ENCODE measurements at regions not wholly inside any gene's neighbourhood (a gene's known extent, or its start where the extent isn't known, plus 50 kb on each side); places are given as distances from the start of the nearest gene placed in this dataset.
"Not testable (repeated sequence)": the region's sequence is repeated elsewhere in the genome, so short reads cannot be mapped to it uniquely, and the experiment has no call there.

DNA sequence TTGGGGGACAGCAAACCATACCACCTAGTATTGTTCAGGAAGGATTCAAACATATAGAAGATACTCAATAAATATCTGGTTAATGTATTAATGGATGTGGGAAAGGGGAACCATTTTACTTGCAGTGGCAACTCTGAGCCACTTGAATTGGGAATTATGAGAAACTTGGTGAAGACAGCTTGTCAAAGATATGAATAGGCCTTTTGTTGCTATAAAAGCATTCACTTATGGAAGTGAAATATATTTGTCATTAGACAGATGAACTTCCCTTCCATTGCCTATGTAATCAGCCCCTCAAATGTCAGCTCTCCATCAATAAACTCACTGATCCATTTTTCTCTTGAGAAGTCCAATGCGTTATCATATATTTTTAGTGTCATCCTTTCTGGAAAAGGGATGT lies 56.1 kb downstream of the GPR85 start:
- DNase-seq = no peak

DNA sequence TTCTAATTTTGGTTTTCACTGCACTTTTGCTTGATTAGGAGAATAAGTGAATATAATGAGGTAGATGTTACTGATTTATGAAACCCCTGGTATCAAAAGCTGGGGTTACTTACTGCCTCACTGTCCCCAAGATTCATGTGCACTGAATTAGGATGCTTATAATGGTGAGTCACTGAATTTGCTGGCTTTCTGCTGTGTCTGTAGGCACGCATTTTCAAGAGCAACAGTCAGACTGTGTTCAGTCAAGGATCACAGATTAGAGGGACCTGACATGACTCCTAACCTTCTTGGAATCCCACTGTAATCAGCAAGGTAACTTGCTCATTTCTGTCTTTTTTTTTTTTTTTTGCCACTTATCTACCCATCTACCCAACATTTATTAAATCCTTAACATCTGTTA lies 59.7 kb downstream of the GPR85 start:
- no peak for DNase-seq

DNA sequence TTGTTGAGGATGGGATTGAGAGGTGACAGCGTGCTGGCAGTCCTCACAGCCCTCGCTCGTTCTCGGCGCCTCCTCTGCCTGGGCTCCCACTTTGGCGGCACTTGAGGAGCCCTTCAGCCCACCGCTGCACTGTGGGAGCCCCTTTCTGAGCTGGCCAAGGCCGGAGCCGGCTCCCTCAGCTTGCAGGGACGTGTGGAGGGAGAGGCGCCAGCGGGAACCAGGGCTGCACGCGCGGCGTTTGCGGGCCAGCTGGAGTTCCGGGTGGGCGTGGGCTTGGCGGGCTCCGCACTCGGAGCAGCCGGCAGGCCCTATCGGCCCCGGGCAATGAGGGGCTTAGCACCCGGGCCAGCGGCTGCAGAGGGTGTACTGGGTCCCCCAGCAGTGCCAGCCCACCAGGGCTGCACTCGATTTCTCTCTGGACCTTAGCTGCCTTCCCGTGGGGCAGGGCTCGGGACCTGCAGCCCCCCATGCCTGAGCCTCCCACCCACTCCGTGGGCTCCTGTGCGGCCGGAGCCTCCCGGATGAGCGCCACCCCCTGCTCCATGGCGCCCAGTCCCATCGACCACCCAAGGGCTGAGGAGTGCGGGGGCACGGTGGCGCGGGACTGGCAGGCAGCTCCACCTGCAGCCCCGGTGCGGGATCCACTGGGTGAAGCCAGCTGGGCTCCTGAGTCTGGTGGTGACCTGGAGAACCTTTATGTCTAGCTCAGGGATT lies 69.3 kb downstream of the GPR85 start:
- DNase-seq = not testable (repeated sequence)

DNA sequence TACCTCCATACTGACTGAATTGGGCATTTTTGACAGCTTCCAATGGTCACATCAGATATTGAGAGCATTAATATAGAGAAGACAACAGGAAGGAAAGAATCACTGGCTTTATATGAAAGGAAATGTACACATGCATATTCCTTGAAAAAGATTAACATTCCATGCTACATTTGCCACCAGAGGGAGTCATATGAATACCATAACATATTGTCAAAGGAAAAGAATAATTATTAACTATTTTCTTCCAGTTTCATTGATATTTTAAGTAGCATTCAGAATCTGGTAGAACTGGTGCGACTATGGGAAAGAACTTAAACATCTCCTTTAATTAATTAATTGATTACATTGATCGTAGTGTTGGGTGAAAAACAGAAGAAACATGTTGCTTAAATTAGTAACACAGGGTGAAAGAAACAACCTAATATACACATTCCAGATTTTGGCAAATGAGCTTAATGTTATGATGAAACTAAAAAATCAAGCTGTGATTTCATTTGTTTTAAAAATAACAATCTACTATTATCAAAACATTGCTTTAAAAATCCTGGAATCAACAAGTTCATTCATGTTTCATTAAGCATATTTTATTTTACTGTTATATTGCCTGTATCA lies 71.5 kb downstream of the GPR85 start:
- DNase-seq = no peak

DNA sequence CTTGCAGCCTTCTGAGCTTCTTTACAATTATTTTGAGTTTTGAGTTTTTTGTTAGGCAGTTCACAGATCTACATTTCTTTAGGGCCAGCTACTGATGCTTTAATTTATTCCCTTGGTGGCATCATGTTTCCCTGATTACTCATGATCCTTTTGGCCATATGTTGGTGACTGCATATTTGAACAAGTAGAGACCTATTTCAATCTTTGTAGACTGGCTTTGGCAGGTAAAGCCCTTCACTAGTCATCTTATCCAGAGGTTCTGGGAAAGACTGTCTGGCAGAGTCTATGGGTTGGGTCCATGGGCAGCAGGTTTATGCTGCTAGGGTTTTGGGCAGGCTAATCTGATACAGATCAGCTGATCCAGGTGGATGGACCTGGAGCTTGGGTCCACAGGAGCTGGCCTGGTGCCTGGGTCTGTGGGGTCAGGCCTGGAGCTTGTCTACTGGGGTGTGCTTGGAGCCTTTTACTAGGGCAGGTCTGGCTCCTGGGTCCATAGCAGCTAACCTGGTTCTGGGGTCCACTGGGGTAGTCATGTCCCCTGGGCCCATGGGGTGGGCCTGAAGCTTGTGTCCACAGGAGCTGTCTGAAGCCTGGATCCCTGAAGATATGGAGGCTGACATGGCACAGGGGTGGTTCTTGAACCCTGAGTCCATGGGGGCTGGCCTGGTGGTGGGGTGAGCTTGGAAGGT lies 72.7 kb downstream of the GPR85 start:
- DNase-seq = no peak

DNA sequence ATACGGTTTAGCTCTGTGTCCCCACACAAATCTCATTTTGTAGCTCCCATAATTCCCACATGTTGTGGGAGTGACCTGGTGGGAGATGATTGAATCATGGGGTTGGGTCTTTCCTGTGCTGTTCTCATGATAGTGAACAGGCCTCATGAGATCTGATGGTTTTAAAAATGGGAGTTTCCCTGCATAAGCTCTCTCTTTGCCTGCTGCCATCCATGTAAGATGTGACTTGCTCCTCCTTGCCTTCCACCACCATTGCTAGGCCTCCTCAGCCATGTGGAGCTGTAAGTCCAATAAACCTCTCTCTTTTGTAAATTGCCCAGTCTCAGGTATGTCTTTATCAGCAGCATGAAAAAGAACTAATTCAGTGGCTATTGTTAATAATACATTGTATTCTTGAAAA lies 73.8 kb downstream of the GPR85 start:
- not testable (repeated sequence) for DNase-seq

DNA sequence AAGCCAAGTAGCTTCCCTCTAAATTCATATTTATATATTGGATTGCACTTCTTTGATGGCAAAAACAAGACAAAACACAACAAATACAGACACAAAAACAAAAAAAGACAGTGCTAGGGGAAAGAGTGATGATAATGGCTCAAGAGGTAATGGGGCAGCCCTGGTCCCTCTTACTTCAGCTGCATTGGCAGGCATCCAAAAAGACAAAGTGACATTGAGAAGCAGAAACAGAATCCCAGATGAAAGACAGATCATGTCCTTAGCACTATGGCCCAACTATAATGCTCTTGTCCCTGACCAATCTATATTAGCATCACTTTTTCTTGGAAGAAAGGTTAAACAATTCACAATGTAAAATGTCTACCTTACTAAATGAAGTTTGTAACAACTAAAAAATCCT lies 76.2 kb downstream of the GPR85 start:
- DNase-seq = no peak

DNA sequence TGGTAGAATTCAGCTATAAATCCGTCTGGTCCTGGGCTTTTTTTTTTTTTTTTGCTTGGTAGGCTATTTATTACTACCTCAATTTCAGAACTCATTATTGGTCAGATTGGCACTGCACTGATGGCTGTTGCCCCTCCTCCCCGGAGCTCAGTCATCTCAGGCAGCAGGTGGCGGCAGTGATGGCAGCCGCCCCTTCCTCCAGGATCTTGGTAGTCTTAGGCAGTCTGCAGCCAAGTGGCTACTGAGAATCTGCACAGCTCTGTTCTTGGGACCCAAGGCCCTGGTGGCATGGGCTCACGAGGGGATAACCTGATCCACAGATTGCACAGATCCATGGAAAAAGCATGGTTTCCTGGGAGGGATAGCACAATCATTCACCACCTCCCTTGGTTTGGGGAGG lies 77.9 kb downstream of the GPR85 start:
- no peak for DNase-seq

DNA sequence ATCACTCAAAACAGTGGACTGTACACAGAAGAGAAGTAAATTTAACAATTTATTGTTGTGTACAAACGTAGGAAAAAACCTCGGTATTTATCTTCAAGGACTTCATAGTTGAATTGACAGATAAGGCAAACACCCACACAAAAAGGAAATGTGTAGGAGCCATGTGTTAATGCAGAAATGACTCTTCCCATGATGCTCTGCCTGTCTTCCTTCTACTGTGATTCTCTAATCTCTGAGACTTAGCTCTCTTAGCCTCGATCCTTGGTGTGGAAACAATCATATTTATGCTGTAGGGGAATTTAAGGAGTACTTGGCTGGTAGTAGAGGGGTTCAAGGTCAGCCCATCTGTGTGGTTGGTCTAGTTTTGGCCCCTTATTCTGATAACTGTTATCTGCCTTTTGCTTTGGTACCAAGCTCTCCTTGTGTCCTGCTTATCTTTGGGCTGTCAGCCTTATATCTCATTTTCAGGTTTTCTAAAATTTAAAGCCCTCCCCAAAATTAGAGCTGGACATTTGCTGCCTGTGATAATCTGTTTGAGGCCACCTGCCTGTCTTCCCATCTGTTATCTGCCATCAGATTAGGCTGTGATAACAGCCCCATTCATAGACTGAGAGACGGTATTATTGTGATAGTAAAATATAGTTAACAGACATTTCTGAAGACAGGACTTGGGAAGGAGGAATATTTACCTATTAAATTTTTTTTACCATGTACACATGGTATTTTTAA lies 81.7 kb downstream of the GPR85 start:
- DNase-seq = no peak

DNA sequence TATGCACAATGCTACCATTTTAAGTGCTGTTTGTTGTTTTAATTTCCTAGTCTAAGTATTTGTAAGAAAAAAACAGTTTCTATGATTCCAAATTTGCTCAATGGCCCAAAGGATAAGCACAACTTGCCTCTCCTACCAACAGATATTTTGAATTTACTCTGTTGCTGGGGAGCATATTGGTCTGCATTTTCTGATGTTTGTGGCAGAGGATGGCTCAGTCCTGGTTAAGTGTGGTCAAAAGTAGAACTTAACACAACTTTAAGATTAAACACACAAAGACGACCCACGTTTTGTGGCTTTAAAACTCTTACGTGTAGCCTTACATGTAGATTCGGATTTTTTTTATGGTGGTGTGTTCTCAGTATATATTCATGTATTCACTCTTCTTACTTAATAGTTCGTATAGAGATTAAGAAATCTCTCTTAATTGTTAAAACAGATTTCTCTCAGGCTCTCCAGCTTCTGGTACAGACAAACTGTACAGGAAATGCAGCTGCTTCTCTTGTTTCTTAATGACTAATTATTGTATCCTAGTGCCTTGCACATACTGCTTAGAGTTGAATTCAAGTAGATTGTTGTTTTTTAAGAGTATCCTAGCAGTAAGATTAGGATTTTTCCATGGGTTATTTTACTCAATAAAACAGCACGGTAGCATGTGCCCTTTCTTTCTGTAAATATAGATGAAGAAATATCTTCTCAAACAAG lies 86.2 kb downstream of the GPR85 start:
- DNase-seq = no peak

DNA sequence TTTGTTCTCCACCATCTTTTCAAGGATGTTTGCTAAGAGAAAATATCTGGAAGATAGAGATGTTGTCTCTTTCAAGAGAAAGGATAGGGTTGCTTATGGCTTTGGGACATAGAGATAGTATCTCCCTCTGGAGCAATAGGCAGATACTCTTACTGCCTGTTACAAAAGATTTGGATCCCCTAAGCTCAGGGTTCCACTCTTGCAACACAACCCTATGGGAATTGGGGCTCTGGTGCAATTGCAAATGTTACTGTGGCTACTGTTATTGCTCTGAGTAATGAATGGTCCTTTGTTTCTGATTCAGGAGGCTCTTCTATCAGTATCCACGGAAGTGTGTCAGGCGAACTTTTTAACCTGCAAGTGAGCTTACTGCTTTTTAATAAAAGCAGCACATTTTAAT lies 88.8 kb downstream of the GPR85 start:
- no peak for DNase-seq

DNA sequence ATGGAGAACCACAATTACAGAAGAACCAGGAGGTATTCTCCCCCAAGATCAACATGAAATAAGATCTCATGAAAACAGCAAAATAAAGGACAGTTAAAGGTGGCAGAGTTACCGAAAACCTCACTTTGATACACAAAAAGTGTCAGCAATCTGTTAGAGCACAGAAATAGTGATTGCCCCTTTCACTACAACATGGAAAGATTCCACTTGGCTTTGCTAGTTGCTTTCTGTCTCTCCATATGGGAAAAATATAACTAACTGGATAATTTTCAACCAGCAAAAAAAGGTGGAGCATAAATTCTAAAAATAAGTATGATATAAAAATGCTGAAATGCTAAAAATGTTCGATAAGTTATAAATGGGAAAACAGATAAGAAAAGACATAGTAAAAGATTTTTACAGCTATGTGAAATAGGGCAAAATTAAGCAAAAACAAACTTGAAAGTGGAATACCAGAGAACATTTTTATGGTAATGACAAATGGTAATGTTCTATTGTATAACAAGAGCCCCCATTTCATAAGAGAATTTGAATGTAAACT lies 90.2 kb downstream of the GPR85 start:
- no peak for DNase-seq

DNA sequence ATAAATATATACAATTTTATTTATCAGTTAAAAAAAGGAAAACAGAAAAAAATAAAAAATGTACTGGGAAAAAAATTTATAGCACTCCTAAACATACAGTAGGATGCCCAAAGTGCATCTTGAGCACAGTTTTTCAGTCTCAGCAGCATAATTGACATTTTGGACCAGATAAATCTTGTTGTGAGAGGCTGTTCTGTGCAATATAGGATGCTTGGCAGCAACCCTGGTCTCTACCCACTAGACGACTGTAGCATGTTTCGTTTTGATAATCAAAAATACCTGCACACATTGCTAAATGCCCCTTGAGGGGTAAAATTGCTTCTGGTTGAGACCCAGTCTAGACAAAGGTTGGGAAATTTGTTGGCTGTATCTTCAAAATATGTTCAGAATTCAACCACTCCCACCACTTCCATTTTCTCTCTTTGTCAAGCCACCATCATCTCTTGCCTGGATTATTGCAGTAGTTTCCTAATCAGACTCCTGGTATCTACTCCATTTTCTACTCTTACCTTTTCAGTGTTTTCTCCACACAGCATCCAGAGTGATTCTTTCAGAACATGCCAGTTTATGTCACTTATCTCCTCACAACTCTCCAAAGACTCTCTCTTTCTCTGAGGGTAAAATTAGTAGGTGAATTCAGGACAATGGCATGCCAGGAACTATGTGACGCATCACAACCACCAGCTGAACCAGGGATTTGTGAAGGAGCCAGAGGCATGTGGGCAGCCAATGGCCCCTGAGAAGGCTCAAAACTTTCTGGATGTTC lies 91.4 kb downstream of the GPR85 start:
- no peak for DNase-seq

DNA sequence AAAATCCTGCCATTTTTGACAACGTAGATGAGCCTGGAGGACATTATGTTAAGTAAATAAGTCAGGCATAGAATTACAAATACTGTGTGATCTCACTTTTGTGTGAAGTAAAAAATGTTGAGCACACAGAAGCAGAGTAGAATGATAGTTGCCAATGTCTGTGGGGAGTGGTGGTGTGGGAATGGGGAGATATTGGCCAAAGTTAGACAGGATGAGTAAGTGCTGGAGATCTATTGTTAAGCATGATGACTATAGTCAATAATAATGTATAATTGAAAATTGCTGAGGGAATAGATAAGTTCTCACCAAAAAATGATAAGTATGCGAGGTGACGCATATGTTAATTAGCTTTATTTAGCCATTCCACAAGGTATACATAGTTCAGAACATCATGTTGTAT lies 92.0 kb downstream of the GPR85 start:
- DNase-seq = no peak

DNA sequence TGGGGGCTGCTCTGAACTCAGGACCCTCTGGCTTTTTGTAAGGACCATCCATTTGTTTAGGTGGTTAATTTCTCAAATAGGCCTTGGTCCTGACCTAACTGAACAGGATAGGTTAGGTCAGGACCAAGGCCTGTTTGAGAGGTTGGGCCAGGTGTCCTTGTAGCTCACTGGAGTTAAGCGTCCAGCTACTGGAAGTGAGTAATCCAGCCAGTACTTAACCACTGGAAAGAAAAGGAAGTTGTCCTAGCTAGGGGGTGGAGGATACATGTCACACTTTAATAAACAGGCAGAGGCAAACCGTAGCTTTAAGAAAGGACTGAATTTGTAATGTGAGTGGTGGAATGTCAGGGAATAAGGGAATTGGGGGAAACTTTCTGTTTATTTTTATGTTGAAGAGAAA lies 96.0 kb downstream of the GPR85 start:
- no peak for DNase-seq

DNA sequence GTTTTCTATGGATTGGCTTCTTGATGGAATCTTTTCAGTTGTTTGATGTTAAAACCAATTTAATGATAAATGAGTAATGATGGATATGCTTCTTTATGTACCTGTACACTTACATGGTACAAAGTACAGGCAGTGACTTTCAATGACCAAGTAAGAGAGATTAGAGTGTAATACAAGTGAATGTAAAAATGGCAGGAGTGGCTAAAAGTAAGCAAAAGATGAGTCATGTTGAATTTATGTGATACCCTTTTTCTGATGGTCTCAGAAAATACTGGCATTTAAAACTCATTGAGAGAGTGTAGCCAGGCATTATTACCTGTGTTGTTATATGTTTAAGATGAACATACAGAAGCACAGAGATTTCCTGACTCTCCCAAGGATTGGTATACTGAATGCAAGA lies 97.1 kb downstream of the GPR85 start:
- DNase-seq = no peak

DNA sequence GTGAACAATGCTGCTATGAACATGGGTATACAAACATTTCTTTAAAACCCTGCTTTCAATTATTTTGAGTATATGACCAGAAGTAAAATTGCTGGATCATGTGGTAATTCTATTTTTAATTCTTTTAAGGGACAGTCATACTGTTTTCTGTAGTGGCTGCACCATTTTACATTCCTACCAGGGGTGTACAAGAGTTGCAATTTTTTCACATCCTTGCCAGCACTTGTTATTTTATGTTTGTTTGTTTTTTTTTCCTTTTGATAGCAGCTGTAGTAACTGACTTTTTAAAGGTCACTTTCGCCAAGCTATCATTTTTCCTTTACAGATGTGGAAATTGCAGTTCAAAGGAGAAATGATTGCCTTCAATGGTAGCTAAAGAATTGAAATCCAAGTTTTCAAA lies 99.5 kb downstream of the GPR85 start:
- DNase-seq = no peak

DNA sequence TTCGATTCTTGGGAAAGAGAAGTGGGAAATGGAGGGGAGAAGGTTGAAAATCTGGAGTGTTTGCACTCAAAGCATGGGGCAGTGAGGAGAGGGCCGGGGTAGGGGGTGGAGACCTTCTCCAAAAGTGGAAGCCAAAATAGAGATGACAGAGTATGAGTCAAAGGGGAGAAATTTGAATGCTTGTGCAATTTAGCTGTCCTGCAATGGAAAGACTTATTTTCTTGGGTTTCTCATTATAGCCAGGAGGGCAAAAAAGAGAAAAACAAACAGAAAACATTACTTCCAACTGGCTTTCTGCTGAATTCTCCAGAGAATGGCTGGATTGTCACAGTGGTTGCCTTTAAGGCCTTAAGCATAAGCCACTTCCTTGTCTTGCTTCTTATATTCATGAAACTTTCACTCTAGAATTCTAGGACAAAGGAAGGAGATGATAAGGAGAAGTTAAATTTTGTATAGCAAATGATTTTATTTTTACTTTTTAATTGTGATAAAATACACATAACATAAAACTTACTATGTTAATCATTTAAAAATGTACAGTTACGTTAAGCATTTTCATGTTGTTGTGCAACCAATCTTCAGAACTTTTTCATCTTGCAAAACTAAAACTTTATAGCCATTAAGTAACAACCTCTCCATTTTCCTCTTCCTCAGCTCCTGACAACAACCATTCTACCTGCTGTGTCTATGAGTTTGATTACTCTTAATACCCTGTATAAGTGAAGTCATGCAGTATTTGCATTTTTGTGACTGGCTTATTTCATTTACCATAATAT lies 100.2 kb downstream of the GPR85 start:
- DNase-seq = no peak

DNA sequence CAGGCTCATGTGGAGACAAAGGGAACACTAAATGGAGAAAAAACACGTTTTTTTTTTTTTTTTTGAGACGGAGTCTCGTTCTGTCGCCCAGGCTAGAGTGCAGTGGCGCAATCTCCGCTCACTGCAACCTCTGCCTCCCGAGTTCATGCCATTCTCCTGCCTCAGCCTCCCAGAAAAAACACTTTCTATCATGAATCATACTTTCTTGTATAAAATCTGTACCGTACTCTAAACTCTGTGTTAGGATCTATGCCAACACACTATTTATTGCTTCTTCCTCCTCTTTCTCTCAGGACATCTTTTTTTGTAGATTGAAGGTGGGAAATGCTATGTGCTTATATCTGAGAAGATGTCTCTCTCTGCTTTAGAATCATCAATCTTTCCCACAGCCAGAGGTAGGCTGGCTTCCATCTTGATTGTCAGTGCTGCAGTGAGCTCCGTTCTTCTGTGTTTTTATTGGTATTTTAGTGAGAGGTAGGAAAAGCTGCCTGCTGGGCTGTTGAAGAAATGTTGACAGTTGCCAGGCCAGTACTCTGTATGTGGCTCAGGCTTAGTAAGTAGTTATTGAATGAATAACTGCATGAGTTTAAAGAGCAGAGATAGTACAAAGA lies 101.1 kb downstream of the GPR85 start:
- no peak for DNase-seq

DNA sequence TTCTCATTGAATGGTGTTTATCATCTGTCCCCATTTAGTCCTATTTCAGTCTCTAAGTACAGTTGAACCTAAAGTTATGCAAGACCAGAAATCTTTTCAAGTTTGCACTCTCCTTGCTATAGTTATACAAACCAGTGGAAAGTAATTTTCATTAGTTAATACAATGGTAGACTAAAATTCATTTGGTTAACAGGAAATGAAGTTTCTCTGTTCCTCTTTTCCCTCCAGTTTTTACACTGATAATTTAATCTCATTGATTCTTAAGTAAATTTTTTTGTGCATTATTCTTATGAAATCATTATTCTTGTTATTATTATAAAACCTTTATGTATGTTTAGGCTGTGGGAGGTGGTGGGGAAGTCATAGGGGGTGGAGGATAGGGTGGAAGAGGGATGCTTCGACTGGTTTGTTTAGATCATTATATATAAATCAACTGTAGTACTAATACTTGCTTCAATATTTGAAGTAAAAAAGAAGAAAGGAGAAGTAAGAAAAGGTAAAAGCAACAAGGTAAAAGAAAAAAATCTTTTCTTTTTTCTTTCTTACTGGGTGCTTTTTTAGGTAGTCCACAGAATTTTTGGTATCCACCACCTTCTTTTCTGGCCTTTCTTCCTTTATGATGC lies 104.1 kb downstream of the GPR85 start:
- DNase-seq = no peak
